ENCODE measurements at regions not wholly inside any gene's neighbourhood (a gene's known extent, or its start where the extent isn't known, plus 50 kb on each side); places are given as distances from the start of the nearest gene placed in this dataset.

DNA sequence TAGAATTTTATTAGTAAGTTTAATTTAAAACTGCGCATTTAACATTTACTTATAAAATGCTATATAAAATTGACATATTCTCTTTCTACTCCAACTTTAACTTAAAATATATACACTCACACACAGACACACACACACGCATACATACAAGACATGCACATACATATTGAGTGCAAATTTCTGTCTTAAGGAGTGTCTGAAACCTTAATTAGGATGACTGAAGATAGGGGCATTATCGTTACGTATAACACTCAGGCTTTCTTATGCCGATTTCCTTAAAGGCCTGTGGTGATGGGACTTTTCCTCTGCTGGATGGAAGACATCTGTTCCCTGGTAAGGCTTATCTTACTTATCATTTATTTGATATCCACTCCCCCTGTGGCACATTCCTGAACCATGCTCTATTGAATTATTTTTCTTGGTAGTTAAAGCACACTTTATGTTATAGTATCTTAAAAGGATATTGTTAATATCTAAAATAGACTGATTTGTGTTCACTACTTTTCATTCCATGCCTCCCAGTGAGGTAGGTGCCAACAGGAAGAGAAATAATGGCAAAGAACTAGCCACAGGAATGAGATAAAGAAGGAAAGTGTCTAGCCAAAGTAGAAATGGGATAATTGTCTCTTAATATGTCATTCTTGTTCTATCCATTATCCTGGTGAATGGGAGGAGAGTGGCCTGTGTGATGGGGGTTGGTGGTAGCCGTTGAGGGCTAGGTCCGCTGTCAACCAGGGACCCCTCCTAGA lies 92.9 kb upstream of the GPRIN3 start:
- TF ChIP-seq EP300 (IDR thresholded peaks at IDR 0.05) (no peak), POLR2A (IDR thresholded peaks at IDR 0.05) (no peak), POLR2AphosphoS5 (IDR thresholded peaks at IDR 0.05) (no peak)
- TF ChIP-seq, protein P1, sequence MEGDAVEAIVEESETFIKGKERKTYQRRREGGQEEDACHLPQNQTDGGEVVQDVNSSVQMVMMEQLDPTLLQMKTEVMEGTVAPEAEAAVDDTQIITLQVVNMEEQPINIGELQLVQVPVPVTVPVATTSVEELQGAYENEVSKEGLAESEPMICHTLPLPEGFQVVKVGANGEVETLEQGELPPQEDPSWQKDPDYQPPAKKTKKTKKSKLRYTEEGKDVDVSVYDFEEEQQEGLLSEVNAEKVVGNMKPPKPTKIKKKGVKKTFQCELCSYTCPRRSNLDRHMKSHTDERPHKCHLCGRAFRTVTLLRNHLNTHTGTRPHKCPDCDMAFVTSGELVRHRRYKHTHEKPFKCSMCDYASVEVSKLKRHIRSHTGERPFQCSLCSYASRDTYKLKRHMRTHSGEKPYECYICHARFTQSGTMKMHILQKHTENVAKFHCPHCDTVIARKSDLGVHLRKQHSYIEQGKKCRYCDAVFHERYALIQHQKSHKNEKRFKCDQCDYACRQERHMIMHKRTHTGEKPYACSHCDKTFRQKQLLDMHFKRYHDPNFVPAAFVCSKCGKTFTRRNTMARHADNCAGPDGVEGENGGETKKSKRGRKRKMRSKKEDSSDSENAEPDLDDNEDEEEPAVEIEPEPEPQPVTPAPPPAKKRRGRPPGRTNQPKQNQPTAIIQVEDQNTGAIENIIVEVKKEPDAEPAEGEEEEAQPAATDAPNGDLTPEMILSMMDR (IDR thresholded peaks at IDR 0.05), result no peak
